ENCODE measurements at regions not wholly inside any gene's neighbourhood (a gene's known extent, or its start where the extent isn't known, plus 50 kb on each side); places are given as distances from the start of the nearest gene placed in this dataset.
A peak's percentile ranks its signal among the peaks of the same experiment; 100 is the strongest.

DNA sequence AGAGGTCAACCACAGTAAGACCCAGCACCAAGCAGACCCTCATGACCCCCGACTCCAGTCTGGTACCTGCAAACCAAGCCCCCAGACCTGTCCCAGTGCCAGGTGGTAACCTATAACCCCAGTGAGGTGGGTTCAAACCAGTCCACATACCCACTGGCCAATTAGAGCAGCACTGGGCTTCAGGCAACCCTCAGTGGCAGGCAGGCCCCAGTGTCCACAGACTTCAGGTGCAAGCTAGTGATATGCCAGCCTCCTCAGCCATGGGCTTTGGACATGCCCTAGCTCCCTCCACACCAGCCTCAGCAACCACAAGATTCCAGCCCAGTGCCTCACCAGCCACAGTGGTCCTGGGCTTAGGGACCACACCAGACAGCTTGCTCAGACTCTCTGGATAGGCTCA is 276.6 kb downstream of the DTWD2 start:
- DNase-seq (ENCODE audit: low read depth in 1 of 2, low spot score in 1 of 2), result no peak
- Histone ChIP-seq H3K9me3 (no peaks in the 10 kb centered on the region), H3K4me1 (no peaks in the 10 kb centered on the region), H3K27ac (no peak overlapping the region), H3K4me3 (no peak overlapping the region), H3K4me2 (no peak overlapping the region)
- TF ChIP-seq GATA3 (IDR thresholded peaks at IDR 0.05; ENCODE audit: borderline replicate concordance) (no peak), CBX2 (IDR thresholded peaks at IDR 0.05; ENCODE audit: borderline replicate concordance, low read depth) (no peak), NFE2L2 (conservative IDR thresholded peaks at IDR 0.05; ENCODE audit: low read length) (no peak), HOXB5 (CRISPR knock-in tag; IDR thresholded peaks at IDR 0.05) (no peak), RCOR1 (IDR thresholded peaks at IDR 0.05; ENCODE audit: low read depth, low read length) (no peak)
- TF ChIP-seq, protein P1, sequence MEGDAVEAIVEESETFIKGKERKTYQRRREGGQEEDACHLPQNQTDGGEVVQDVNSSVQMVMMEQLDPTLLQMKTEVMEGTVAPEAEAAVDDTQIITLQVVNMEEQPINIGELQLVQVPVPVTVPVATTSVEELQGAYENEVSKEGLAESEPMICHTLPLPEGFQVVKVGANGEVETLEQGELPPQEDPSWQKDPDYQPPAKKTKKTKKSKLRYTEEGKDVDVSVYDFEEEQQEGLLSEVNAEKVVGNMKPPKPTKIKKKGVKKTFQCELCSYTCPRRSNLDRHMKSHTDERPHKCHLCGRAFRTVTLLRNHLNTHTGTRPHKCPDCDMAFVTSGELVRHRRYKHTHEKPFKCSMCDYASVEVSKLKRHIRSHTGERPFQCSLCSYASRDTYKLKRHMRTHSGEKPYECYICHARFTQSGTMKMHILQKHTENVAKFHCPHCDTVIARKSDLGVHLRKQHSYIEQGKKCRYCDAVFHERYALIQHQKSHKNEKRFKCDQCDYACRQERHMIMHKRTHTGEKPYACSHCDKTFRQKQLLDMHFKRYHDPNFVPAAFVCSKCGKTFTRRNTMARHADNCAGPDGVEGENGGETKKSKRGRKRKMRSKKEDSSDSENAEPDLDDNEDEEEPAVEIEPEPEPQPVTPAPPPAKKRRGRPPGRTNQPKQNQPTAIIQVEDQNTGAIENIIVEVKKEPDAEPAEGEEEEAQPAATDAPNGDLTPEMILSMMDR (IDR thresholded peaks at IDR 0.05), result no peak
- CTCF ChIA-PET, result interaction anchor here (1.0 kb wide), 1 partner anchor 19 kb away, joined by 3 read pairs; no protein-coding TSS in a partner anchor
- WGBS (ENCODE audit: missing lambda C conversion rate), result 0% methylated on average over 1 of the region's 1 CpG
- no peak for ATAC-seq
- FAIRE-seq, result no peak
- POLR2A ChIA-PET, result no interaction called here

GRCh38 chr5:118705959-118706667 is 282.2 kb downstream of the DTWD2 start:
- no peak for ATAC-seq
- Histone ChIP-seq H3K4me2 (no peak overlapping the region), H3K9me3 (no peaks in the 10 kb centered on the region), H3K4me1 (no peaks in the 10 kb centered on the region), H3K4me3 (no peak overlapping the region), H3K27ac (no peak overlapping the region)
- no peak for TF ChIP-seq CBX2 (IDR thresholded peaks at IDR 0.05; ENCODE audit: borderline replicate concordance, low read depth)
- POLR2A ChIA-PET, result no interaction called here
- 43% methylated on average over 4 of the region's 4 CpGs for WGBS (ENCODE audit: missing lambda C conversion rate)
- DNase-seq (ENCODE audit: low read depth in 1 of 2, low spot score in 1 of 2), result no peak
- CTCF ChIA-PET, result no interaction called here
- FAIRE-seq, result no peak

DNA sequence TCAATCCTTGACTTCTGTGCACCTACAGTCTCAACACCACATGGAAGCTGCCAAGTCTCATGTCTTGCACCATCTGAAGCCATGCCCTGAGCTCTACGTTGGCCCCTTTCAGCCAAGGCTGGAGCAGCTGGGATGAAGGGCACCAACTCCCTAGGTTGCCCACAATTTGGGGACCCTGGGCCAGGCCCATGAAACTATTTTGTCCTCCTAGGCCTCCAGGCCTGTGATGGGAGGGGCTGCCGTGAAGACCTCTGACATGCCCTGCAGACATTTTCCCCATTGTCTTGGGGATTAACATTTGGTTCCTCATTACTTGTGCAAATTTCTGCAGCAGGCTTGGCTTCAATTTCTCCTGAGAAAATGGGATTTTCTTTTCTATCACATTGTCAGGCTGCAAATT is 285.1 kb downstream of the DTWD2 start:
- FAIRE-seq, result no peak

DNA sequence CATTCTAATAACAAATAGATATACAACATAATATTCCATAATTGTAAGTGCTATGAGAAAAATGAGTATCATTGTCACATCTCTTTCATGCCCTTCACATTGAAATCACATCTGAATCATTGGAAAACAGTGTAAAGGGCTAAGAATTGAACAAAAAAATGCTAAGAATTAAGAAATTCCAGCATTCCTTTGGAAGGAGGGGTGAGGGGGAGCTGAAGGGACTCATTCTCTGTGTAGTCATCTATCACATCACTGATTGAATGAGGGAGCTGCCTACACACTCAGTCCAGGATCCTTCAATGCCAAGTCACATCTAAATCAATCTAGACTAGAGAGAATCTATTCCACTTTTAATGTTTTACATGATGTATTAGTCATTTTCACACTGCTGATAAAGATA is 286.6 kb downstream of the DTWD2 start:
- CTCF ChIA-PET, result no interaction called here
- H3K27ac ChIP-seq, result no peak overlapping the region
- TF ChIP-seq MAZ (IDR thresholded peaks at IDR 0.05; ENCODE audit: borderline replicate concordance, low read depth, low read length) (no peak), FOSL2 (IDR thresholded peaks at IDR 0.05) (no peak), FOSL2 (CRISPR knock-in tag; IDR thresholded peaks at IDR 0.05) (no peak), POLR2A (IDR thresholded peaks at IDR 0.05; ENCODE audit: low read length) (no peak), RCOR1 (IDR thresholded peaks at IDR 0.05; ENCODE audit: low read depth, low read length) (no peak), PHF8 (IDR thresholded peaks at IDR 0.05; ENCODE audit: borderline replicate concordance, low read depth) (no peak), SMC3 (IDR thresholded peaks at IDR 0.05) (no peak), RAD21 (conservative IDR thresholded peaks at IDR 0.05 in 1 of 2, IDR thresholded peaks at IDR 0.05 in 1 of 2) (no peak), ZFP36 (IDR thresholded peaks at IDR 0.05; ENCODE audit: borderline replicate concordance, partially characterized antibody) (no peak), KDM5A (IDR thresholded peaks at IDR 0.05) (no peak), ATOH8 (CRISPR knock-in tag; IDR thresholded peaks at IDR 0.05; ENCODE audit: low read depth) (no peak), RNF2 (IDR thresholded peaks at IDR 0.05; ENCODE audit: borderline replicate concordance, low read depth) (no peak), MYC (IDR thresholded peaks at IDR 0.05; ENCODE audit: borderline replicate concordance, low read length) (no peak), TFCP2L1 (CRISPR knock-in tag; IDR thresholded peaks at IDR 0.05) (no peak), SREBF2 (IDR thresholded peaks at IDR 0.05) (no peak), CBX8 (IDR thresholded peaks at IDR 0.05) (no peak)
- TF ChIP-seq, protein P2, sequence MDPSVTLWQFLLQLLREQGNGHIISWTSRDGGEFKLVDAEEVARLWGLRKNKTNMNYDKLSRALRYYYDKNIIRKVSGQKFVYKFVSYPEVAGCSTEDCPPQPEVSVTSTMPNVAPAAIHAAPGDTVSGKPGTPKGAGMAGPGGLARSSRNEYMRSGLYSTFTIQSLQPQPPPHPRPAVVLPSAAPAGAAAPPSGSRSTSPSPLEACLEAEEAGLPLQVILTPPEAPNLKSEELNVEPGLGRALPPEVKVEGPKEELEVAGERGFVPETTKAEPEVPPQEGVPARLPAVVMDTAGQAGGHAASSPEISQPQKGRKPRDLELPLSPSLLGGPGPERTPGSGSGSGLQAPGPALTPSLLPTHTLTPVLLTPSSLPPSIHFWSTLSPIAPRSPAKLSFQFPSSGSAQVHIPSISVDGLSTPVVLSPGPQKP (IDR thresholded peaks at IDR 0.05; ENCODE audit: low read depth, low read length), result no peak
- H3K4me3 ChIP-seq, result no peak overlapping the region
- no peak for ATAC-seq
- FAIRE-seq, result no peak
- POLR2A ChIA-PET, result no interaction called here
- DNase-seq (ENCODE audit: low read depth in 1 of 2, low spot score in 1 of 2), result no peak
- H3K9me3 ChIP-seq, result no peaks in the 10 kb centered on the region
- H3K4me2 ChIP-seq, result no peak overlapping the region
- H3K4me1 ChIP-seq, result no peaks in the 10 kb centered on the region

More for the DNA sequence above, 285.1 kb downstream of the DTWD2 start:
- no peak for DNase-seq (ENCODE audit: low read depth in 1 of 2, low spot score in 1 of 2)
- Histone ChIP-seq H3K4me1 (no peaks in the 10 kb centered on the region), H3K4me2 (no peak overlapping the region), H3K9me3 (no peaks in the 10 kb centered on the region), H3K4me3 (no peak overlapping the region), H3K27ac (no peak overlapping the region)
- WGBS (ENCODE audit: missing lambda C conversion rate), result 0% methylated on average over 2 of the region's 2 CpGs
- no peak for ATAC-seq
- ChIA-PET CTCF (no interaction called here), POLR2A (no interaction called here)
- TF ChIP-seq ZNF302 (CRISPR knock-in tag; IDR thresholded peaks at IDR 0.05), result no peak
- no peak for TF ChIP-seq RARB (CRISPR knock-in tag; IDR thresholded peaks at IDR 0.05)
- no peak for TF ChIP-seq CHD2 (IDR thresholded peaks at IDR 0.05; ENCODE audit: low read length, partially characterized antibody)
- TF ChIP-seq CBX8 (IDR thresholded peaks at IDR 0.05), result no peak
- TF ChIP-seq ZFP36 (IDR thresholded peaks at IDR 0.05; ENCODE audit: borderline replicate concordance, partially characterized antibody), result peak; percentile 70
